Skin of body (tissue), 1 donor: ENCODE measurements at regions not wholly inside any gene's neighbourhood (a gene's known extent, or its start where the extent isn't known, plus 50 kb on each side); places are given as distances from the start of the nearest gene placed in this dataset.
"Not testable (repeated sequence)": the region's sequence is repeated elsewhere in the genome, so short reads cannot be mapped to it uniquely, and the experiment has no call there.

Source experiments
- DNase-seq: peaks from one replicate; lab custom pipeline; 2025; lab: John Stamatoyannopoulos, UW

GRCh38 chr2:82260521-82260920, 1956.0 kb upstream of the LRRTM1 start:
- no peak for DNase-seq

GRCh38 chr2:82259551-82259950, 1955.0 kb upstream of the LRRTM1 start:
- DNase-seq, result no peak

- no peak for DNase-seq
Measured at GRCh38 chr2:82257796-82258555, 1953.4 kb upstream of the LRRTM1 start.

- no peak for DNase-seq
Measured at GRCh38 chr2:82256983-82257632, 1952.6 kb upstream of the LRRTM1 start.

GRCh38 chr2:82256288-82256687, 1951.7 kb upstream of the LRRTM1 start:
- DNase-seq, result no peak

GRCh38 chr2:82254728-82255127, 1950.2 kb upstream of the LRRTM1 start:
- DNase-seq, result no peak

- DNase-seq, result no peak
Measured at GRCh38 chr2:82246220-82246775, 1941.7 kb upstream of the LRRTM1 start.

GRCh38 chr2:82239176-82239575, 1934.6 kb upstream of the LRRTM1 start:
- no peak for DNase-seq

GRCh38 chr2:82237994-82238662, 1933.6 kb upstream of the LRRTM1 start:
- no peak for DNase-seq

- DNase-seq, result no peak
Measured at GRCh38 chr2:82234283-82234874, 1929.8 kb upstream of the LRRTM1 start.

GRCh38 chr2:82233806-82234205, 1929.3 kb upstream of the LRRTM1 start:
- no peak for DNase-seq

- DNase-seq, result no peak
Measured at GRCh38 chr2:82230406-82230805, 1925.9 kb upstream of the LRRTM1 start.

GRCh38 chr2:82226441-82226840, 1921.9 kb upstream of the LRRTM1 start:
- DNase-seq, result no peak

- DNase-seq, result peak; percentile 18
Measured at GRCh38 chr2:82224301-82224940, 1919.9 kb upstream of the LRRTM1 start.

GRCh38 chr2:82215212-82215611, 1910.7 kb upstream of the LRRTM1 start:
- DNase-seq, result no peak

- DNase-seq, result no peak
Measured at GRCh38 chr2:82199493-82199852, 1894.9 kb upstream of the LRRTM1 start.

GRCh38 chr2:82198809-82199492, 1894.4 kb upstream of the LRRTM1 start:
- no peak for DNase-seq

- DNase-seq, result no peak
Measured at GRCh38 chr2:82182270-82182669, 1877.7 kb upstream of the LRRTM1 start.

GRCh38 chr2:82175210-82175609, 1870.7 kb upstream of the LRRTM1 start:
- not testable (repeated sequence) for DNase-seq

GRCh38 chr2:82172483-82172882, 1867.9 kb upstream of the LRRTM1 start:
- DNase-seq, result no peak

GRCh38 chr2:82169379-82169778, 1864.8 kb upstream of the LRRTM1 start:
- DNase-seq, result no peak
